Smooth muscle cell (in vitro differentiated cells): ENCODE measurements at regions not wholly inside any gene's neighbourhood (a gene's known extent, or its start where the extent isn't known, plus 50 kb on each side); places are given as distances from the start of the nearest gene placed in this dataset.
A peak's percentile ranks its signal among the peaks of the same experiment; 100 is the strongest.

Experiments
- DNase-seq: peaks from one replicate; lab custom pipeline; 2025; ENCODE audit not compliant: unreplicated experiment; lab: John Stamatoyannopoulos, UW
- H2AFZ ChIP-seq: fragments of 200-600 bp; sonication (generic); 2 replicates; pipeline ENCODE4 v1.6.0; 2016; ENCODE audit warnings: antibody characterized with exemption, low read depth, mild to moderate bottlenecking
- H3F3A ChIP-seq: fragments of 200-600 bp; sonication (generic); 2 replicates; pipeline ENCODE4 v1.6.0; 2017; ENCODE audit warnings: antibody characterized with exemption, low read depth
- H3K27ac ChIP-seq: fragments of 200-600 bp; sonication (generic); 2 replicates; pipeline ENCODE4 v1.5.1; 2016; ENCODE audit warnings: low read depth, mild to moderate bottlenecking
- H3K27me3 ChIP-seq: fragments of 200-600 bp; sonication (generic); 2 replicates; pipeline ENCODE4 v1.6.1; 2016; ENCODE audit warnings: low read depth, mild to moderate bottlenecking
- H3K36me3 ChIP-seq: fragments of 200-600 bp; sonication (generic); 2 replicates; pipeline ENCODE4 v1.5.1; 2016; ENCODE audit warnings: low read depth
- H3K4me1 ChIP-seq: fragments of 200-600 bp; sonication (generic); 2 replicates; pipeline ENCODE4 v1.5.1; 2016; ENCODE audit warnings: low read depth
- H3K4me2 ChIP-seq: fragments of 200-600 bp; sonication (generic); 2 replicates; pipeline ENCODE4 v1.6.0; 2016; ENCODE audit warnings: mild to moderate bottlenecking
- H3K4me3 ChIP-seq: fragments of 200-600 bp; sonication (generic); 2 replicates; pipeline ENCODE4 v1.5.1; 2016; ENCODE audit warnings: mild to moderate bottlenecking
- H3K79me2 ChIP-seq: fragments of 200-600 bp; sonication (generic); 2 replicates; pipeline ENCODE4 v1.6.0; 2016; ENCODE audit warnings: low read depth, mild to moderate bottlenecking
- H3K9ac ChIP-seq: fragments of 200-600 bp; sonication (generic); 2 replicates; pipeline ENCODE4 v1.6.0; 2016; ENCODE audit warnings: low read depth
- H3K9me3 ChIP-seq: fragments of 200-600 bp; sonication (generic); replicated peaks from 2 replicates; pipeline ENCODE4 v1.5.1; 2016; ENCODE audit warnings: low read depth
- H4K20me1 ChIP-seq: fragments of 200-600 bp; sonication (generic); 2 replicates; pipeline ENCODE4 v1.6.0; 2016; ENCODE audit warnings: low read depth
- WGBS: methylation state at CpG from one replicate; pipeline ENCODE4 v1.1.7; 2016; ENCODE audit warnings: low lambda C conversion rate; 5-methylcytosine and 5-hydroxymethylcytosine counted together
- TF ChIP-seq, protein P1 (sequence below): fragments of 200-600 bp; sonication (generic); IDR thresholded peaks from 2 replicates; pipeline ENCODE4 v1.5.1; 2017; ENCODE audit warnings: borderline replicate concordance, mild to moderate bottlenecking, antibody characterized with exemption; ENCODE audit not compliant: insufficient read depth, poor library complexity, severe bottlenecking

DNA sequence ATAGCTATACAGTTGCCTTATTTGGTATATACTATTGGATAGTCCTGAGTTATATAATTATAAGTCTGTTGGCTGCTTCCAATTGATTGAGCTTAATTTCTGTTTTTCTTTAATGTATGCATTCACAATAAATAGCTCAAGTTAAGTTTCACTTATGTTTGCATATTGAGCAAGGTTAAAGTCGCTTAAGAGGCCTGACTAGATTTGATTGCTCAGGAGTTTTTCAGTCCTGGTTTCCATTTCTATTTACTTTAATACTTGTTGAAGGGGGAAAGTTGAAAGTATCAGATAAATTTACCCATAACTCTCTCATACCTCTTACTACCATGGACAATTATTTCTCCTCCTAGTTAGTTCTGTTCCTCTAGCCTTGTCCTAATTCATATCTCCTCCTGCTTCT, 294.7 kb downstream of the ARL4A start:
- Histone ChIP-seq H3K4me2 (no peak overlapping the region), H3K4me3 (no peak overlapping the region), H2AFZ (peak overlapping the region; percentile 28), H3F3A (no peaks in the 10 kb centered on the region), H3K27me3 (no peaks in the 10 kb centered on the region), H3K79me2 (no peaks in the 10 kb centered on the region), H3K9ac (no peak overlapping the region), H3K4me1 (no peaks in the 10 kb centered on the region), H3K27ac (no peak overlapping the region), H3K36me3 (no peaks in the 10 kb centered on the region), H4K20me1 (no peaks in the 10 kb centered on the region), H3K9me3 (no peaks in the 10 kb centered on the region)
- no peak for DNase-seq
- TF ChIP-seq, protein P1, sequence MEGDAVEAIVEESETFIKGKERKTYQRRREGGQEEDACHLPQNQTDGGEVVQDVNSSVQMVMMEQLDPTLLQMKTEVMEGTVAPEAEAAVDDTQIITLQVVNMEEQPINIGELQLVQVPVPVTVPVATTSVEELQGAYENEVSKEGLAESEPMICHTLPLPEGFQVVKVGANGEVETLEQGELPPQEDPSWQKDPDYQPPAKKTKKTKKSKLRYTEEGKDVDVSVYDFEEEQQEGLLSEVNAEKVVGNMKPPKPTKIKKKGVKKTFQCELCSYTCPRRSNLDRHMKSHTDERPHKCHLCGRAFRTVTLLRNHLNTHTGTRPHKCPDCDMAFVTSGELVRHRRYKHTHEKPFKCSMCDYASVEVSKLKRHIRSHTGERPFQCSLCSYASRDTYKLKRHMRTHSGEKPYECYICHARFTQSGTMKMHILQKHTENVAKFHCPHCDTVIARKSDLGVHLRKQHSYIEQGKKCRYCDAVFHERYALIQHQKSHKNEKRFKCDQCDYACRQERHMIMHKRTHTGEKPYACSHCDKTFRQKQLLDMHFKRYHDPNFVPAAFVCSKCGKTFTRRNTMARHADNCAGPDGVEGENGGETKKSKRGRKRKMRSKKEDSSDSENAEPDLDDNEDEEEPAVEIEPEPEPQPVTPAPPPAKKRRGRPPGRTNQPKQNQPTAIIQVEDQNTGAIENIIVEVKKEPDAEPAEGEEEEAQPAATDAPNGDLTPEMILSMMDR: no peak
- WGBS: 96% methylated on average over 1 of the region's 1 CpG

DNA sequence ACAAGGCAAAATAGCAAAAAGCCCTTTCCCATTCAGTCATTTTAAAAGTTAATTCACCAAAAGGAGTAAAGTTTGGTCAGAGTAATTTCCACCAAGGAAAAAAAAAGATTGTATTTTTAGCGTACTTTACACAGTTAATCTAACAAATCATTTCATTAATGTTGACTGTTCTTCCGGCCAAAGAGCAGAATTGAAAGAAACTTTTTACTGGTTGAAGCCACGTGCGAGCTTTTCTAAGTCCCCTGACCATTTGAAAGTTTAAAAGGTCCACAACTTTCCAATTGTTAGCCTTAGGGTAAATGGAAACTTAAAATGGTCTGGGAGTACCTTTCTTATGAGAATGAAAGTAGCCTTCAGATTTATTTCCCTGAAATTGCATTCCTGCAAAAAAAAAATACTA, 296.7 kb downstream of the ARL4A start:
- Histone ChIP-seq H3K9ac (no peak overlapping the region), H4K20me1 (no peaks in the 10 kb centered on the region), H3K4me1 (no peaks in the 10 kb centered on the region), H2AFZ (no peak overlapping the region), H3F3A (no peaks in the 10 kb centered on the region), H3K9me3 (no peaks in the 10 kb centered on the region), H3K79me2 (no peaks in the 10 kb centered on the region), H3K4me2 (no peak overlapping the region), H3K27ac (no peak overlapping the region), H3K36me3 (no peaks in the 10 kb centered on the region), H3K27me3 (no peaks in the 10 kb centered on the region), H3K4me3 (no peak overlapping the region)
- DNase-seq: no peak
- 94% methylated on average over 4 of the region's 4 CpGs for WGBS
- TF ChIP-seq, protein P1: no peak

DNA sequence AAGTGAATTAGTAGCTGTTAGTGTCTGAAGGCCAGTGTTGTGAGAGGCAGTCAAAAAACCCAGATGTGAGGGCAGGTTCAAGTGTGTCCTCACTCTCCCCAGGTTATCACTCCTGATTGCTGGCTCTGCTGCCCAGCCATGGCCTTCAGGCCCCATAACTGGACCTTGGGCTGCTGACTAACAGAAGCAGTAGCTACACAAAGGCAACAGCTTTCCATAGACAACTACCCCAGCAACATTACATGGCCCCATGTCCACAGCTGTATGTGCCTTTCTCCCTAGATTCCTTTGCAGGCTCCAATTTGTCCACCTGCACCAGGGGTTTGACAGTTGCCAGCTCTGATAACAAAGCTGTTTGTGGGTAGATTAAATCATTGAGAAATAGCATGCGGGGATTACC, 297.8 kb downstream of the ARL4A start:
- DNase-seq: no peak
- Histone ChIP-seq H3K27me3 (no peaks in the 10 kb centered on the region), H3K36me3 (no peaks in the 10 kb centered on the region), H2AFZ (no peak overlapping the region), H3K4me2 (no peak overlapping the region), H3K4me3 (no peak overlapping the region), H3F3A (no peaks in the 10 kb centered on the region), H3K9ac (no peak overlapping the region), H3K4me1 (peaks cover 4% of the 10 kb centered on the region), H3K79me2 (no peaks in the 10 kb centered on the region), H3K27ac (no peak overlapping the region), H3K9me3 (no peaks in the 10 kb centered on the region), H4K20me1 (no peaks in the 10 kb centered on the region)
- WGBS: 83% methylated on average over 1 of the region's 1 CpG
- TF ChIP-seq, protein P1: no peak

DNA sequence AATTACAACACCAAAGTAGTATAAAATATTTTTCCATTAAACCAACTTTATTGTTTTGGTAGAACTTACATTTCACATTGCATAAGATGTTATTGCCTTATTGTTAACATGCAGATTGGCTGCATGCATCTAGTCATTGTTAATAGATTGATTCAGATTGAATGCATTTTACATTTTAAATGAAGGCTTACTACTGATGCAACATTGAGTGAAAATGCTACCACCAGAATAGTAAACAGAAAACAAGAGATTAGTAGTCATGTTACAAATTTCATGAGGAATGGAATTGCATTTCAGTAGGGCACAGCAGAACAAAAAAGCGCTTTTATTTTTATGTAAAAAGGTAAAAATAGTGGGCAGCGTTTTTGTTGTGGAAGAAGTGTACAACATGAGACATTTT, 298.3 kb downstream of the ARL4A start:
- TF ChIP-seq, protein P1: no peak

More for the DNA sequence above, 298.3 kb downstream of the ARL4A start:
- H2AFZ ChIP-seq: peak overlapping the region; percentile 41
- no peak overlapping the region for H3K9ac ChIP-seq
- no peaks in the 10 kb centered on the region for H3F3A ChIP-seq
- H3K4me1 ChIP-seq: peaks cover 4% of the 10 kb centered on the region
- no peak overlapping the region for H3K4me2 ChIP-seq
- no peak overlapping the region for H3K27ac ChIP-seq
- H3K4me3 ChIP-seq: no peak overlapping the region
- no peaks in the 10 kb centered on the region for H3K79me2 ChIP-seq
- H3K27me3 ChIP-seq: no peaks in the 10 kb centered on the region
- WGBS: 78% methylated on average over 2 of the region's 2 CpGs
- no peaks in the 10 kb centered on the region for H3K9me3 ChIP-seq
- H4K20me1 ChIP-seq: no peaks in the 10 kb centered on the region
- no peak for DNase-seq
- no peaks in the 10 kb centered on the region for H3K36me3 ChIP-seq
